SK-N-SH treated with all-trans-retinoic acid at 6 μM for 48 hours (cell line): ENCODE measurements at regions not wholly inside any gene's neighbourhood (a gene's known extent, or its start where the extent isn't known, plus 50 kb on each side); places are given as distances from the start of the nearest gene placed in this dataset.

ENCODE experiments used
- ATAC-seq: fragments of 200-7000 bp; cut with Tn5 transposase; 3 replicates; pipeline ENCODE4 v1.9.1; 2020; ENCODE audit warnings: mild to moderate bottlenecking, moderate library complexity
- ARNTL ChIP-seq: fragments of 450-650 bp; formaldehyde crosslinking; IDR thresholded peaks from 2 replicates; pipeline ENCODE4 v1.5.0; 2020; ENCODE audit warnings: low read depth, mild to moderate bottlenecking, moderate library complexity, borderline replicate concordance
- BACH2 ChIP-seq: fragments of 250-450 bp; sonication (Bioruptor Pico); IDR thresholded peaks from 2 replicates; pipeline ENCODE4 v1.9.0; 2021; ENCODE audit warnings: mild to moderate bottlenecking, borderline replicate concordance
- CREB5 ChIP-seq: fragments of 250-450 bp; sonication (Bioruptor Pico); IDR thresholded peaks from 2 replicates; pipeline ENCODE4 v1.5.1; 2020; ENCODE audit warnings: low read depth, mild to moderate bottlenecking, moderate library complexity
- CSDC2 ChIP-seq: fragments of 250-450 bp; sonication (Bioruptor Pico); IDR thresholded peaks from 2 replicates; pipeline ENCODE4 v1.5.0; 2020; ENCODE audit warnings: mild to moderate bottlenecking, moderate library complexity
- ESRRG ChIP-seq: fragments of 250-450 bp; sonication (Bioruptor Pico); IDR thresholded peaks from 2 replicates; pipeline ENCODE4 v1.6.1; 2021; ENCODE audit warnings: mild to moderate bottlenecking
- ISL1 ChIP-seq: fragments of 250-450 bp; sonication (Bioruptor Pico); IDR thresholded peaks from 2 replicates; pipeline ENCODE4 v2.1.2; 2022; ENCODE audit warnings: mild to moderate bottlenecking, moderate library complexity
- OSR1 ChIP-seq: fragments of 250-450 bp; sonication (Bioruptor Pico); IDR thresholded peaks from 2 replicates; pipeline ENCODE4 v1.8.0; 2022; ENCODE audit warnings: moderate library complexity, mild to moderate bottlenecking, inconsistent platforms
- POU6F1 ChIP-seq: fragments of 250-450 bp; sonication (Bioruptor Pico); IDR thresholded peaks from 2 replicates; pipeline ENCODE4 v1.8.0; 2021; ENCODE audit warnings: low read depth, mild to moderate bottlenecking, moderate library complexity, borderline replicate concordance
- PPARA ChIP-seq: fragments of 250-450 bp; sonication (Bioruptor Pico); IDR thresholded peaks from 2 replicates; pipeline ENCODE4 v1.5.0; 2020; ENCODE audit warnings: mild to moderate bottlenecking, borderline replicate concordance
- RARB ChIP-seq: fragments of 250-450 bp; sonication (Bioruptor Pico); IDR thresholded peaks from 2 replicates; pipeline ENCODE4 v1.8.0; 2021; ENCODE audit warnings: mild to moderate bottlenecking, moderate library complexity
- SNAI2 ChIP-seq: fragments of 250-450 bp; sonication (Bioruptor Pico); IDR thresholded peaks from 2 replicates; pipeline ENCODE4 v1.5.0; 2020; ENCODE audit warnings: mild to moderate bottlenecking, moderate library complexity
- TCF4 ChIP-seq: fragments of 250-450 bp; sonication (Bioruptor Pico); IDR thresholded peaks from 2 replicates; pipeline ENCODE4 v1.8.0; 2021; ENCODE audit warnings: mild to moderate bottlenecking, moderate library complexity, borderline replicate concordance
- TOX ChIP-seq: fragments of 250-450 bp; sonication (Bioruptor Pico); IDR thresholded peaks from 2 replicates; pipeline ENCODE4 v1.8.0; 2021; ENCODE audit warnings: mild to moderate bottlenecking, moderate library complexity, borderline replicate concordance
- ZC3H10 ChIP-seq: fragments of 250-450 bp; sonication (Bioruptor Pico); IDR thresholded peaks from 2 replicates; pipeline ENCODE4 v1.5.1; 2021; ENCODE audit warnings: mild to moderate bottlenecking, moderate library complexity
- ZFP3 ChIP-seq: fragments of 250-450 bp; sonication (Bioruptor Pico); IDR thresholded peaks from 2 replicates; pipeline ENCODE4 v1.5.0; 2020; ENCODE audit warnings: mild to moderate bottlenecking, moderate library complexity
- ZFP30 ChIP-seq: fragments of 450-650 bp; formaldehyde crosslinking; IDR thresholded peaks from 2 replicates; pipeline ENCODE4 v1.5.0; 2022; ENCODE audit warnings: mild to moderate bottlenecking, moderate library complexity
- ZNF565 ChIP-seq: fragments of 450-650 bp; formaldehyde crosslinking; conservative IDR thresholded peaks from 2 replicates; pipeline ENCODE4 v1.5.0; 2020; ENCODE audit warnings: low read depth, mild to moderate bottlenecking, moderate library complexity
- ZNF70 ChIP-seq: fragments of 450-650 bp; formaldehyde crosslinking; IDR thresholded peaks from 2 replicates; pipeline ENCODE4 v1.5.0; 2020; ENCODE audit warnings: mild to moderate bottlenecking, moderate library complexity
- ZNF8 ChIP-seq: fragments of 450-650 bp; formaldehyde crosslinking; IDR thresholded peaks from 2 replicates; pipeline ENCODE4 v1.5.0; 2020; ENCODE audit warnings: mild to moderate bottlenecking, moderate library complexity
- TF ChIP-seq, protein P1 (sequence below): fragments of 250-450 bp; sonication (Bioruptor Pico); IDR thresholded peaks from 2 replicates; pipeline ENCODE4 v1.5.0; 2020; ENCODE audit warnings: mild to moderate bottlenecking, moderate library complexity
- TF ChIP-seq, protein P2 (sequence below): fragments of 250-450 bp; sonication (Bioruptor Pico); IDR thresholded peaks from 2 replicates; pipeline ENCODE4 v1.8.0; 2020; ENCODE audit warnings: mild to moderate bottlenecking, moderate library complexity, borderline replicate concordance
- TF ChIP-seq, protein P3 (sequence below): fragments of 250-450 bp; sonication (Bioruptor Pico); IDR thresholded peaks from 2 replicates; pipeline ENCODE4 v1.5.1; 2021; ENCODE audit warnings: mild to moderate bottlenecking, moderate library complexity

- TF ChIP-seq ISL1 (CRISPR knock-in tag) (peak; percentile 45), TCF4 (CRISPR knock-in tag) (no peak)
- ATAC-seq = peak; percentile 81
Observed at GRCh38 chrX:13144927-13145655, 100.7 kb upstream of the FAM9C start.

GRCh38 chrX:13142891-13143290 is 98.5 kb upstream of the FAM9C start:
- TF ChIP-seq CREB5 (no peak), PPARA (CRISPR knock-in tag) (no peak), SNAI2 (CRISPR knock-in tag) (no peak), TOX (CRISPR knock-in tag) (no peak), BACH2 (CRISPR knock-in tag) (no peak), ARNTL (CRISPR knock-in tag) (no peak), ZNF565 (CRISPR knock-in tag) (no peak), POU6F1 (no peak), ZNF8 (CRISPR knock-in tag) (no peak), ISL1 (CRISPR knock-in tag) (no peak), ESRRG (CRISPR knock-in tag) (no peak), ZNF70 (CRISPR knock-in tag) (no peak), RARB (CRISPR knock-in tag) (no peak), ZFP3 (CRISPR knock-in tag) (no peak), CSDC2 (no peak), ZC3H10 (no peak), ZFP30 (CRISPR knock-in tag) (no peak)
- TF ChIP-seq, protein P1, sequence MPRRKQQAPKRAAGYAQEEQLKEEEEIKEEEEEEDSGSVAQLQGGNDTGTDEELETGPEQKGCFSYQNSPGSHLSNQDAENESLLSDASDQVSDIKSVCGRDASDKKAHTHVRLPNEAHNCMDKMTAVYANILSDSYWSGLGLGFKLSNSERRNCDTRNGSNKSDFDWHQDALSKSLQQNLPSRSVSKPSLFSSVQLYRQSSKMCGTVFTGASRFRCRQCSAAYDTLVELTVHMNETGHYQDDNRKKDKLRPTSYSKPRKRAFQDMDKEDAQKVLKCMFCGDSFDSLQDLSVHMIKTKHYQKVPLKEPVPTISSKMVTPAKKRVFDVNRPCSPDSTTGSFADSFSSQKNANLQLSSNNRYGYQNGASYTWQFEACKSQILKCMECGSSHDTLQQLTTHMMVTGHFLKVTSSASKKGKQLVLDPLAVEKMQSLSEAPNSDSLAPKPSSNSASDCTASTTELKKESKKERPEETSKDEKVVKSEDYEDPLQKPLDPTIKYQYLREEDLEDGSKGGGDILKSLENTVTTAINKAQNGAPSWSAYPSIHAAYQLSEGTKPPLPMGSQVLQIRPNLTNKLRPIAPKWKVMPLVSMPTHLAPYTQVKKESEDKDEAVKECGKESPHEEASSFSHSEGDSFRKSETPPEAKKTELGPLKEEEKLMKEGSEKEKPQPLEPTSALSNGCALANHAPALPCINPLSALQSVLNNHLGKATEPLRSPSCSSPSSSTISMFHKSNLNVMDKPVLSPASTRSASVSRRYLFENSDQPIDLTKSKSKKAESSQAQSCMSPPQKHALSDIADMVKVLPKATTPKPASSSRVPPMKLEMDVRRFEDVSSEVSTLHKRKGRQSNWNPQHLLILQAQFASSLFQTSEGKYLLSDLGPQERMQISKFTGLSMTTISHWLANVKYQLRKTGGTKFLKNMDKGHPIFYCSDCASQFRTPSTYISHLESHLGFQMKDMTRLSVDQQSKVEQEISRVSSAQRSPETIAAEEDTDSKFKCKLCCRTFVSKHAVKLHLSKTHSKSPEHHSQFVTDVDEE (CRISPR knock-in tag) = no peak
- TF ChIP-seq, protein P2, sequence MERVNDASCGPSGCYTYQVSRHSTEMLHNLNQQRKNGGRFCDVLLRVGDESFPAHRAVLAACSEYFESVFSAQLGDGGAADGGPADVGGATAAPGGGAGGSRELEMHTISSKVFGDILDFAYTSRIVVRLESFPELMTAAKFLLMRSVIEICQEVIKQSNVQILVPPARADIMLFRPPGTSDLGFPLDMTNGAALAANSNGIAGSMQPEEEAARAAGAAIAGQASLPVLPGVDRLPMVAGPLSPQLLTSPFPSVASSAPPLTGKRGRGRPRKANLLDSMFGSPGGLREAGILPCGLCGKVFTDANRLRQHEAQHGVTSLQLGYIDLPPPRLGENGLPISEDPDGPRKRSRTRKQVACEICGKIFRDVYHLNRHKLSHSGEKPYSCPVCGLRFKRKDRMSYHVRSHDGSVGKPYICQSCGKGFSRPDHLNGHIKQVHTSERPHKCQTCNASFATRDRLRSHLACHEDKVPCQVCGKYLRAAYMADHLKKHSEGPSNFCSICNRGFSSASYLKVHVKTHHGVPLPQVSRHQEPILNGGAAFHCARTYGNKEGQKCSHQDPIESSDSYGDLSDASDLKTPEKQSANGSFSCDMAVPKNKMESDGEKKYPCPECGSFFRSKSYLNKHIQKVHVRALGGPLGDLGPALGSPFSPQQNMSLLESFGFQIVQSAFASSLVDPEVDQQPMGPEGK (CRISPR knock-in tag) = no peak
- TF ChIP-seq, protein P3, sequence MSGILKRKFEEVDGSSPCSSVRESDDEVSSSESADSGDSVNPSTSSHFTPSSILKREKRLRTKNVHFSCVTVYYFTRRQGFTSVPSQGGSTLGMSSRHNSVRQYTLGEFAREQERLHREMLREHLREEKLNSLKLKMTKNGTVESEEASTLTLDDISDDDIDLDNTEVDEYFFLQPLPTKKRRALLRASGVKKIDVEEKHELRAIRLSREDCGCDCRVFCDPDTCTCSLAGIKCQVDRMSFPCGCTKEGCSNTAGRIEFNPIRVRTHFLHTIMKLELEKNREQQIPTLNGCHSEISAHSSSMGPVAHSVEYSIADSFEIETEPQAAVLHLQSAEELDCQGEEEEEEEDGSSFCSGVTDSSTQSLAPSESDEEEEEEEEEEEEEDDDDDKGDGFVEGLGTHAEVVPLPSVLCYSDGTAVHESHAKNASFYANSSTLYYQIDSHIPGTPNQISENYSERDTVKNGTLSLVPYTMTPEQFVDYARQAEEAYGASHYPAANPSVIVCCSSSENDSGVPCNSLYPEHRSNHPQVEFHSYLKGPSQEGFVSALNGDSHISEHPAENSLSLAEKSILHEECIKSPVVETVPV = no peak
- no peak for ATAC-seq

DNA sequence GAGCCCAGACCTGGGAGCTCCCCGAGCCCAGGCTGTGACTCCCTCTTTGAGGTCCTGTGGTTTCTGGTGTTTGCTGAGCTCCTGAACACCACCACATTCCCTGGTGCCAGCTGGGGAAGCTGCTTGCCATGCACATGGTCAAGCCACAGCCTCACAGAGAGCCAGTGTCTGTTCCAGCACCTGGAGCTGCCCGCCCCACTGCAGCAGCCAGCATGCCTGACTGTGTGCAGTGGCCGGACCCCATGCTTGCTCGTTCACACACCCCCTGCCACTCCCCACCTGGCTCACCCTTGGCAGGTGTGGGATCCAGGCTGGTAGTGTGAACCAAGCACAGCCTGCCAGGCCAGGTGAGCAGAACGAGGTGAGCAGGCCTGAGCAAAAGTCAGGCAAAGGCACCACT is 95.6 kb upstream of the FAM9C start:
- TF ChIP-seq ZC3H10 (no peak), TCF4 (CRISPR knock-in tag) (no peak), ZFP30 (CRISPR knock-in tag) (no peak), RARB (CRISPR knock-in tag) (no peak), POU6F1 (no peak), ZNF8 (CRISPR knock-in tag) (no peak), ESRRG (CRISPR knock-in tag) (no peak), ZNF565 (CRISPR knock-in tag) (no peak), PPARA (CRISPR knock-in tag) (no peak), ISL1 (CRISPR knock-in tag) (no peak), OSR1 (CRISPR knock-in tag) (no peak), ZFP3 (CRISPR knock-in tag) (no peak), TOX (CRISPR knock-in tag) (no peak)
- TF ChIP-seq, protein P3 = no peak
- TF ChIP-seq, all 23 proteins: peak for 0
- ATAC-seq = no peak
